NCI-H1048 (cell line): ENCODE measurements at regions not wholly inside any gene's neighbourhood (a gene's known extent, or its start where the extent isn't known, plus 50 kb on each side); places are given as distances from the start of the nearest gene placed in this dataset.

ENCODE experiments used
- DNase-seq: peaks from one replicate; lab custom pipeline; 2025; lab: John Stamatoyannopoulos, UW

GRCh38 chr20:57804470-57805250, 94.8 kb upstream of the PMEPA1 start:
- no peak for DNase-seq

GRCh38 chr20:57803508-57804005, 93.7 kb upstream of the PMEPA1 start:
- no peak for DNase-seq

DNA sequence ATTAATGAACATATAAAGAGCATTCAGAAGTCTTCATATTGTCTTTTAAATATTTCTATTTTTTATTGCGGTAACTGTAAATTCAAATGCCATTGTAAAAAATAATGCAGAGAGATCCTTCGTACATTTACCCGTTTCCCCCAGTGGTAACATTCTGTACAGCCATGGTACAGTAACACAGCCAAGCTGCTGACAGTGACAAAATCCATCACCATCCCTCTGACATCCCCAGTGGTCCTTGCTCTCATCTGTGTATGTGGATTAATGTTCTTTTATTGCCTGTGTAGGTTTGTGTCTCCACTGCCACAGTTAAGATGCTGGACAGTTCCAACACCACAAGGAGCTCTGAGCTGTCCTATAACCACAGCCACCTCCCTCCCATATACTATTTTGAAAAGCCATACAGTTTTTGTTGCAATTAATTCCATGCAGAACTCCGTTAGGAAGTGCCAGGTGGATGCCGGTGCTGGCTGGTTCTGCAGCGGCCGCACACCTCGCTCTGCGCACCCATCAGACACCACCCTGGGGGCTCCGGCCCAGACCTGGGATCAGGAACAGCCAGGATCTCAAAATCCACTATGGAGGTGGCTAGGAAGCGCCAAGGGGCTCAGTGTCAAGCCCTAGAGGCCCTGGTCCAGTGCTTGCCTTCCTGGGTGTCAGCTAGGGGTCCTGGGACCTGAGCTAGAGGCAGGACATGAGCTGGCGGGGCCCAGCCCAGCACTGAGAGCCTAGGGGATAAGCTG, 93.1 kb upstream of the PMEPA1 start:
- DNase-seq: no peak

GRCh38 chr20:57801581-57801980, 91.8 kb upstream of the PMEPA1 start:
- DNase-seq: no peak

DNA sequence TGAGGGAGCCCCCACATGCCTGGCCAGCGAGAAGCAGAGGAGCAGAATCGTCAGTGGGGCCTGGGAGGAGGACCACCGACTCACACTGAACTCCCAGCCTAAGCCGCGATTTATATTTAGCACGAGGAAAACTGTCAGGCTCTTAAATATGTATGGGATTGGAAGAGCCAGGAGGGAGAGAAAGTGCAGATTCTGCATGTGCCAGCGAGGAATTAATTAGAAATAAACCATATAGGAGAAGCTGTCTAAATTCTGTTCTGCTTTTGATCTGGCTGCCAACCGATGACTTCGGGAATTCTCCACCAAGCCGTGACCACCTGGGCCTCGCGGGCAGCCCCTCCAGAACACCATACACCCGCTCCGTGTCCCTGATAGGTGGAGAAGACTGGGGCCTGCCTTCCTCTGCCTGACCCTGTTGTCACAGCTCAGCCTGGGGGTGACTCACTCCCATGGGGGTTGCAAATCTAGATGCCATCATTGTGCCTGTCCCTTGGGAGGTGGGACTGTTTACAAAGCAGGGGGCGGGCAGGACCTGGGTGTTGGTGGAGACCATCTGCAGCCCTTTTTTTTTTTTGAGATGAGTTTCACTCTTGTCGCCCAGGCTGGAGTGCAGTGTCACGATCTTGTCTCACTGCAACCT, 91.1 kb upstream of the PMEPA1 start:
- DNase-seq: no peak

DNA sequence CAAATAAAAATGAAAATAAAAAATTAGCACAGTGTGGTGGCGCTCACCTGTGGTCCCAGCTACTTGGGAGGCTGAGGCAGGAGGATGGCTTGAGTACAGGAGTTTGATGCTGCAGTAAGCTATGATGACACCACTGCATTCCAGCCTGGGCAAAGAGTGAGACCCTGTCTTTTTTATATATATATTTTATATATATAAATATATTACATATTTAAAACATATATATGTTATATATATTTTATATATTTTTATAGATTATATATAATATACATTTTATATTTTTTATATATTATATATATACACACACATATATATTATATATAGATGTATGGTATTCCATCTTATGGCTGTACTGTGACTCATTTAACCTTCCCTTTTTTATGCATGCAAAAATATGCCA, 87.6 kb upstream of the PMEPA1 start:
- DNase-seq: no peak

- DNase-seq: no peak
These were observed 86.3 kb upstream of the PMEPA1 start for GRCh38 chr20:57795977-57796560.

GRCh38 chr20:57795342-57795697, 85.5 kb upstream of the PMEPA1 start:
- DNase-seq: no peak

DNA sequence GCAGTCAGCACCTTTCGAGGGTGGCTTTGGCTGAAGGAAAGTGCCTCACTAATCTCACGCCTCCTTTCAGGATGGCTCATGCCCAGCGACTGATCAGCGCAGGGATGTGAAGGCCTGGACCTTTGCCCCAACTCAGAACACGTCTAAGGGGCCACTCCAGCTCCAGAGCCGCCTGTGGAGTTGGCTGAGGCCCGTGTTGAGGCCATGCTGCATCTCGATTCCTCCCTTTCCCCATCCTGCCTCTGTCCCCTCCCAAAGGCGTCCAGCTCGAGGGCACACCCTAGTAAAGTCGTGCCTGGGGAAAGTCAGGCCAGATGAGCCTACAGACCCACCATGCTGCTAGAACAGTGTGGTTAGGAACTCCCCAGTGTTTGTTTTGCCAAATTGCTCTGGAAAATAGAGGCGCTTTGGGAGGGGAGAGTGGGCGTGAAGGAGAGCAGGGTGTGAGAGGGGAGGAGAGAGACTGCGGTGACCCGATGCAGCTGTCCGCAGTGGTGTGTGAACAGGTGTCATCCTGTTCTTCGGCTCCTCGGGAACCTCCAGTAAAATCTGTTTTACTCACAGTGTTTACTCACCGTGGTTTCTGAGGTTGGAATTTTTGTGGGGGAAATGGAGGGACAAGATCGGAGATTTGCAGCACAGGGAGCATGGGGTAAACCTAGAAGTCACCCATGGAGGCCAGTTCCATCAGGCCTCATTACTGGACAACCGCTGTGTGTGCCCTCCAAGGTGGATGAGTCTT, 85.0 kb upstream of the PMEPA1 start:
- DNase-seq: no peak

GRCh38 chr20:57794036-57794435, 84.2 kb upstream of the PMEPA1 start:
- DNase-seq: no peak

GRCh38 chr20:57793421-57793820, 83.6 kb upstream of the PMEPA1 start:
- DNase-seq: no peak

DNA sequence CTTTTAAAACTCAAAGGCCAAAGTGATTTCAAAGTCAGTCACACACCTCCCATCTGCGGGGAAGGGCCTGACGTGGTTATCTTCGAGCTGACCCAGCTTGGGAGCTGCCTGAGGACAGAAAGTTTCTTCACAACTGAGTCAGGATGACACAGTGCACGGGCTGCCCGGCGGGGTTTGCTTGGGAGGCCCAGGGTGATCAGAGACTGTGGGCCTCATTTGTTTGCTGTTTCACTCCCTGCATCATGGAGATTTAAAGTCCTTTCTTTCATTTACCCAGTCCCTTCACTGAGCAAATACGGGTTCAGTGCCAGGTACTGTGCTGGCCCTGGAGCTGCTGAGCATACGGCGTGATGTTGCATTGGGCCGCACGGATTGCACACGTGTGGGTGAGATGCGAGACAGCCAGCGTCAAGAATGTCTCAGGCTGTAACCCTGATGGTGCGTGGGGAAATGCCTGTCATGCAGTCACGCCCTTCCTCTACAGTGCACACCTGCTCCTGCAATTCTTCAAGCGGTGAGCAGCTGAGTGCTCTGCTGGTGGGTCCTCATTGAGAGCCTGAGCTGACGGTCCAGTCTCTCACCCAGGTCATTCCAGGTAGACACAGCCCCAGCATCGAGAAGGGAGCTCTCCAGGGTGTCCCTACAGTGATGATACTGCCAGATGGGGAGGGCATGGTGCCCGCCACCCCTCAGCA, 82.7 kb upstream of the PMEPA1 start:
- no peak for DNase-seq

DNA sequence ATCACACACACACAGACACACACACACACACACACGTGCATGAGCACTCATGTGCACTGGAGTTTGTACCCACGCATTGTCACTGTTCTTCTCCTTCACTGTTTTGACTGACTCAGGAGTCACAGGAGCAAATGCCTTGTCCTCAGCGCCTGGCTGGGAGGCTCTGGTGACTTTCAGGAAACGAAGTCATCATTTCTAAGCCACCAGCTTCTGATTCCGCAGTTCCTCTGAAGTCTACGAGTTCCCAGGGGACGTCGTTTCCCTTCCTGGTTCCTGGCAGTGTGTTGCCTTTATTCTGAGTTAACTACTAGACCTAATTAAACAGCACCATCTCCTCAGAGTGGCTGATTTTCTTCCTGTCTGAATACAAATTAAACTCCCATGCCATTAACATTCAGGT, 82.2 kb upstream of the PMEPA1 start:
- DNase-seq: no peak

DNA sequence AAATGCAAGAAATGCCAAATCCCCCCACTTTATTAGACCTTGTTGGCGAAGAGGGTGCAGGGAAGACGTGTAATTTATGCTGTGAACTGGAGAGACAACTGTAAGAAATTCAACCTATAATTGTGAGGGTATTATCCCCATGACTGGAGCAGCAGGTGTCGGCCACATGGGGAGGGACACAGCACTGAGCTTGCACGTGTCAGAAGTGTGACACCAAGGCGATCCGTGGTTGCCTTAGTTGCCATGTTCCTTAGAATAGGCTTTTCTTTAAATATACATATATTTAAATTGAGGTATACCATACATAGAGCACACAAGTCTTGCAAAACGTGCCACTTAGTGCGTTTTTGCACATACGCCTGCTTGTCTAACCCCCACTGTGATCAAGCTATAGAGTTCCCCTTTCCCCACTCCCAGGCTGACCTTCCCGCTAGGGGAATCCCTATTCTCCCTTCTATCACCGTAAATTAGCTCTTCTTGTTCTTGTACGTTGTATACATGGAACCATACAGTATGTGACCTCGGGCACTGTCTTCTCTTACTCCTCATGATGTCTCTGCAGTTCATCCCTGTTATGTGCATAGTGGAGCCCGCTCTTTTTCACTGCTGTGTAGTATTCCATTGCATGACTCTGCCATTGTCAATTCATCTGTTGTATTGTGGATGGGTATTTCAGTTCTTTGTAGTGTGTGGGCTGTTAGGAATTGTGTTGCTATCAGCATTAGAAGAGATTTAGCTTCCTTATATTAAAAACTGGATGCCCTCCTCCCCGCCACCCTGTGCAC, 81.6 kb upstream of the PMEPA1 start:
- DNase-seq: no peak

- DNase-seq: no peak
These were observed 80.4 kb upstream of the PMEPA1 start for GRCh38 chr20:57790176-57790575.

GRCh38 chr20:57788936-57789613, 79.3 kb upstream of the PMEPA1 start:
- no peak for DNase-seq

GRCh38 chr20:57787990-57788781, 78.4 kb upstream of the PMEPA1 start:
- no peak for DNase-seq

- DNase-seq: no peak
These were observed 77.6 kb upstream of the PMEPA1 start for GRCh38 chr20:57787151-57787989.
